ENCODE measurements at regions not wholly inside any gene's neighbourhood (a gene's known extent, or its start where the extent isn't known, plus 50 kb on each side); places are given as distances from the start of the nearest gene placed in this dataset.

DNA sequence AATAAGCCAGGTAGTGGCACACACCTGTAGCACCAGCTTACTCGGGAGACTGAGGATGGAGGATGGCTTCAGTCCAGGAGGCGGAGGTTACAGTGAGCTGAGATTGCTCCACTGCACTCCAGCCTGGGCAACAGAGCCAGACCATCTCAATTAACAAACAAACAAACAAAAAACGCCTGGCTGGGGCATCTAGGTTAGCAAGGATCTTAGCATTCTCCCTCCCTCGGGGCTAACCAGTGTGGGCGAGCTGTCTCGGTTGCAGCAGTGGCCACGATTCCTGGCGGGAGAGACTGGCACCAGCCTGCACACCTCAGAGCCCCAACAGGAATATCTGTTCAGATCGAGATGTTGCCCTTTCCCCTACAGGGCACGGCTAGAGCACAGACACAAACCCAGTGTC lies 91.3 kb upstream of the KCTD7 start:
- Histone ChIP-seq H3K4me1 (ENCODE audit: insufficient read depth, low read length, poor library complexity, severe bottlenecking) (no peaks in the 10 kb centered on the region), H4K20me1 (ENCODE audit: insufficient read depth, low read length, poor library complexity, severe bottlenecking) (no peaks in the 10 kb centered on the region), H2AFZ (ENCODE audit: low read length) (no peak overlapping the region), H3K9me2 (replicated peaks; ENCODE audit: low read depth, low read length) (no peaks in the 10 kb centered on the region), H3K79me2 (ENCODE audit: insufficient read depth, low read length) (no peaks in the 10 kb centered on the region), H3K36me3 (ENCODE audit: insufficient read depth, low read length) (no peaks in the 10 kb centered on the region), H3F3A (ENCODE audit: low read depth) (no peaks in the 10 kb centered on the region), H3K4me3 (ENCODE audit: low read length, poor library complexity, severe bottlenecking) (no peak overlapping the region), H3K9me3 (ENCODE audit: insufficient read depth, low read depth, low read length) (no peaks in the 10 kb centered on the region), H3K4me2 (ENCODE audit: low read depth, low read length, poor library complexity, severe bottlenecking) (no peak overlapping the region), H3K27me3 (ENCODE audit: insufficient read depth, low read length, poor library complexity, severe bottlenecking) (no peaks in the 10 kb centered on the region), H3K9ac (ENCODE audit: low read depth, low read length, poor library complexity, severe bottlenecking) (no peak overlapping the region)
- no peak for TF ChIP-seq EZH2phosphoT487 (IDR thresholded peaks at IDR 0.05; ENCODE audit: borderline replicate concordance)
- TF ChIP-seq, protein P1, sequence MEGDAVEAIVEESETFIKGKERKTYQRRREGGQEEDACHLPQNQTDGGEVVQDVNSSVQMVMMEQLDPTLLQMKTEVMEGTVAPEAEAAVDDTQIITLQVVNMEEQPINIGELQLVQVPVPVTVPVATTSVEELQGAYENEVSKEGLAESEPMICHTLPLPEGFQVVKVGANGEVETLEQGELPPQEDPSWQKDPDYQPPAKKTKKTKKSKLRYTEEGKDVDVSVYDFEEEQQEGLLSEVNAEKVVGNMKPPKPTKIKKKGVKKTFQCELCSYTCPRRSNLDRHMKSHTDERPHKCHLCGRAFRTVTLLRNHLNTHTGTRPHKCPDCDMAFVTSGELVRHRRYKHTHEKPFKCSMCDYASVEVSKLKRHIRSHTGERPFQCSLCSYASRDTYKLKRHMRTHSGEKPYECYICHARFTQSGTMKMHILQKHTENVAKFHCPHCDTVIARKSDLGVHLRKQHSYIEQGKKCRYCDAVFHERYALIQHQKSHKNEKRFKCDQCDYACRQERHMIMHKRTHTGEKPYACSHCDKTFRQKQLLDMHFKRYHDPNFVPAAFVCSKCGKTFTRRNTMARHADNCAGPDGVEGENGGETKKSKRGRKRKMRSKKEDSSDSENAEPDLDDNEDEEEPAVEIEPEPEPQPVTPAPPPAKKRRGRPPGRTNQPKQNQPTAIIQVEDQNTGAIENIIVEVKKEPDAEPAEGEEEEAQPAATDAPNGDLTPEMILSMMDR (conservative IDR thresholded peaks at IDR 0.05; ENCODE audit: low read length) = no peak

DNA sequence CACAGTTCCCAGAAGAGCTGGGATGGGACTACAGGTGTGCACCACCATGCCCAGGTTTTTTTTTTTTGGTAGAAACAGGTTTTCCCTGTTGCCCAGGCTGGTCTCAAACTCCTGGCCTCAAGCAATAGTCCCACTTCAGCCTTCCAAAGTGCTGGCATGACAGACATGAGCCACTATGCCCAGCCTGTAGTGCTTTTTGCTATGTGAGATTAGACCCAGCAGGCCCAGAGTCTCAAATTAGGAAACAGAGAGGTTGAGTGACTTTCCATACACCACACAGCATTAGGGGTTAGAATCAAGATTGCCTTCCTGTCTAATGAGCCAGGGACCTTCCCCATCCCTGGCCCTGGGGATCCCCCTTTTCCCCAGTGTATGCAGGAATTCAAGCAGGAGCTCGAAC lies 90.8 kb upstream of the KCTD7 start:
- no peaks in the 10 kb centered on the region for H3K9me2 ChIP-seq (replicated peaks; ENCODE audit: low read depth, low read length)
- H3K27me3 ChIP-seq (ENCODE audit: insufficient read depth, low read length, poor library complexity, severe bottlenecking) = no peaks in the 10 kb centered on the region
- H3K4me3 ChIP-seq (ENCODE audit: low read length, poor library complexity, severe bottlenecking) = no peak overlapping the region
- no peaks in the 10 kb centered on the region for H3K79me2 ChIP-seq (ENCODE audit: insufficient read depth, low read length)
- no peak for TF ChIP-seq EZH2phosphoT487 (IDR thresholded peaks at IDR 0.05; ENCODE audit: borderline replicate concordance)
- TF ChIP-seq, protein P1 (conservative IDR thresholded peaks at IDR 0.05; ENCODE audit: low read length) = no peak
- H3K4me1 ChIP-seq (ENCODE audit: insufficient read depth, low read length, poor library complexity, severe bottlenecking) = no peaks in the 10 kb centered on the region
- H3K9ac ChIP-seq (ENCODE audit: low read depth, low read length, poor library complexity, severe bottlenecking) = no peak overlapping the region
- H3K9me3 ChIP-seq (ENCODE audit: insufficient read depth, low read depth, low read length) = no peaks in the 10 kb centered on the region
- no peak overlapping the region for H2AFZ ChIP-seq (ENCODE audit: low read length)
- no peaks in the 10 kb centered on the region for H3F3A ChIP-seq (ENCODE audit: low read depth)
- no peak overlapping the region for H3K4me2 ChIP-seq (ENCODE audit: low read depth, low read length, poor library complexity, severe bottlenecking)
- no peaks in the 10 kb centered on the region for H4K20me1 ChIP-seq (ENCODE audit: insufficient read depth, low read length, poor library complexity, severe bottlenecking)
- H3K36me3 ChIP-seq (ENCODE audit: insufficient read depth, low read length) = no peaks in the 10 kb centered on the region

DNA sequence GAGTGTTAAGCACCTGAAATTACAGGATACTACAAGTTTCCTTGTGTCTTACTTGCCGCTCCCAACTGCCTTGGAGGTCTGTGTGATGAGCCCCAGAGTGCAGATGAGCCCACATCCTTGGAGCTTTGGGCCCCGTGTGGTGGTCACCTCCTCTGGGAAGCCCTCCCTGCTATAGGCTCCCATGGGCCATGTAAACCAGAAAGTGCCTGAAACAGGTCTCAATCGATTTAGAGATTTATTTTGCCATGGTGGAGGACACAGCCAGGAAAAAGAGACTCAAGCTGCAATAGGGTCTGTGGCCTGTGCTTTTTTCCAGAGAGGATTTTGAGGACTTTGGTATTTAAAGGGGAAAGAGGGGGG lies 89.4 kb upstream of the KCTD7 start:
- no peak overlapping the region for H3K4me2 ChIP-seq (ENCODE audit: low read depth, low read length, poor library complexity, severe bottlenecking)
- no peak overlapping the region for H3K9ac ChIP-seq (ENCODE audit: low read depth, low read length, poor library complexity, severe bottlenecking)
- no peak overlapping the region for H2AFZ ChIP-seq (ENCODE audit: low read length)
- H3K79me2 ChIP-seq (ENCODE audit: insufficient read depth, low read length) = no peaks in the 10 kb centered on the region
- no peaks in the 10 kb centered on the region for H4K20me1 ChIP-seq (ENCODE audit: insufficient read depth, low read length, poor library complexity, severe bottlenecking)
- H3K36me3 ChIP-seq (ENCODE audit: insufficient read depth, low read length) = peaks cover under 1% of the 10 kb centered on the region; the same call in 1 of the 2 replicates
- H3K9me2 ChIP-seq (replicated peaks; ENCODE audit: low read depth, low read length) = no peaks in the 10 kb centered on the region
- H3F3A ChIP-seq (ENCODE audit: low read depth) = no peaks in the 10 kb centered on the region
- H3K27me3 ChIP-seq (ENCODE audit: insufficient read depth, low read length, poor library complexity, severe bottlenecking) = no peaks in the 10 kb centered on the region
- H3K9me3 ChIP-seq (ENCODE audit: insufficient read depth, low read depth, low read length) = no peaks in the 10 kb centered on the region
- TF ChIP-seq EZH2phosphoT487 (IDR thresholded peaks at IDR 0.05; ENCODE audit: borderline replicate concordance) = no peak
- TF ChIP-seq, protein P1 (conservative IDR thresholded peaks at IDR 0.05; ENCODE audit: low read length) = no peak
- H3K4me1 ChIP-seq (ENCODE audit: insufficient read depth, low read length, poor library complexity, severe bottlenecking) = no peaks in the 10 kb centered on the region
- H3K4me3 ChIP-seq (ENCODE audit: low read length, poor library complexity, severe bottlenecking) = no peak overlapping the region

All from Loucy (cell line).